Mucosa of descending colon (tissue), 3 donors: ENCODE measurements at regions not wholly inside any gene's neighbourhood (a gene's known extent, or its start where the extent isn't known, plus 50 kb on each side); places are given as distances from the start of the nearest gene placed in this dataset.

Experiments used
- ATAC-seq: fragments of 200-7000 bp; cut with Tn5 transposase; one replicate; pipeline ENCODE4 v1.9.1; 2020; ENCODE audit warnings: mild to moderate bottlenecking, moderate library complexity
- DNase-seq, 3 donors: peaks; one replicate each; pipeline ENCODE4 v3.0.0-alpha.2; 2020
- H3K36me3 ChIP-seq: fragments of 200-600 bp; one replicate; pipeline ENCODE4 v1.8.0; 2021; ENCODE audit warnings: low read depth, mild to moderate bottlenecking
- H3K4me1 ChIP-seq: fragments of 200-600 bp; one replicate; pipeline ENCODE4 v1.8.0; 2021; ENCODE audit warnings: low read depth, mild to moderate bottlenecking
- H3K4me3 ChIP-seq: fragments of 200-600 bp; one replicate; pipeline ENCODE4 v1.8.0; 2021; ENCODE audit warnings: mild to moderate bottlenecking
- H3K9me3 ChIP-seq: fragments of 200-600 bp; one replicate; pipeline ENCODE4 v1.8.0; 2021; ENCODE audit warnings: mild to moderate bottlenecking
- intact Hi-C, 2 donors: fragments of 100-400 bp; cut with DNase I in 1 of 2; cut with micrococcal nuclease in 1 of 2; formaldehyde crosslinking; loops; one replicate each; pipeline versions ENCODE4 v1.11.0 to v1.11.1; 2022; cut with DNase I, micrococcal nuclease
- TF ChIP-seq, protein P1 (sequence below): fragments of 200-600 bp; IDR thresholded peaks from one replicate; pipeline ENCODE4 v1.8.0; 2022; ENCODE audit warnings: antibody characterized with exemption, mild to moderate bottlenecking
- donor health status: DM: no; HTN: no; CAD: no; lungs with moderate emphysema.
- donor health status: DM: no; HTN: no; CAD: no.
- donor health status: DM: no; HTN: yes; CAD: no.

DNA sequence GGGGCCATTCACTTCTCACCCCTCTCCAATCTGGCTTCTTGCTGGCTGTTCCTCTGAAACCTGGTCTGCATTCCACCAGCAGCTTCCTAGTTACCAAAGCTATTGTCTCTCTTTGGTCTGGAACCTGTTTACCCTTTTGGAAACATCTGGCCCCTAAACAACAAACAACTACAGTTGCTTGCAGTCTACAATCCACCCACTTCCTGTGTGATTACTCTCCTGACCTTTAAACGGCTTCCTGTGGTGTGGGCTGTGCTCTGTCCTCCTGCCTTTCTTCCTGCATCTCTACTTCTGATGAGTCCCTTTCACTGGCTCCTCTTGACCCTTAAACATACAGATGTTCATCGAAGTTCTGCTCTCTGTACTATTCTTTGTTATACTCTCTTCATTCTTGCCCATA is 303.8 kb downstream of the TDRD15 start:
- intact Hi-C loops, result no loop called here
- no peak for ATAC-seq

DNA sequence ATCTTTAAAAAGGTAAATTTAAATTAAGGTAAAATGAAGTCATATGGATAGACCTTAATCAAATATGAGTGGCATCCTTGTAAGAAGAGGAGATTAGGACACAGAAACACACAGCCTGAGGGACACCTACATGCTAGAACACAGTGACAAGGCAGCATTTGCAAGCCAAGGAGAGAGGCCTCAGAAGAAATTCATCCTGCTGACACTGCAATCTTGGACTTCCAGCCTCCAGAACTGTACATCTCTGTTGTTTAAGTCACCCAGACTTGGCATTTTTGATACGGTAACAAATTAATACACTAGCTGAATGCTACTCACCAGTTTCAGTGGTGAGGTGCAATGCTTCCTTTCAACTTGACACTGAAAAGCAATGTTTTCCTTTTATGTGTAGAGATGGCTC is 305.0 kb downstream of the TDRD15 start:
- Histone ChIP-seq H3K9me3 (no peaks in the 10 kb centered on the region), H3K36me3 (no peaks in the 10 kb centered on the region), H3K4me1 (no peaks in the 10 kb centered on the region), H3K4me3 (no peak overlapping the region)
- DNase-seq (no peak), ATAC-seq (no peak)
- intact Hi-C loops, result no loop called here
- TF ChIP-seq, protein P1, sequence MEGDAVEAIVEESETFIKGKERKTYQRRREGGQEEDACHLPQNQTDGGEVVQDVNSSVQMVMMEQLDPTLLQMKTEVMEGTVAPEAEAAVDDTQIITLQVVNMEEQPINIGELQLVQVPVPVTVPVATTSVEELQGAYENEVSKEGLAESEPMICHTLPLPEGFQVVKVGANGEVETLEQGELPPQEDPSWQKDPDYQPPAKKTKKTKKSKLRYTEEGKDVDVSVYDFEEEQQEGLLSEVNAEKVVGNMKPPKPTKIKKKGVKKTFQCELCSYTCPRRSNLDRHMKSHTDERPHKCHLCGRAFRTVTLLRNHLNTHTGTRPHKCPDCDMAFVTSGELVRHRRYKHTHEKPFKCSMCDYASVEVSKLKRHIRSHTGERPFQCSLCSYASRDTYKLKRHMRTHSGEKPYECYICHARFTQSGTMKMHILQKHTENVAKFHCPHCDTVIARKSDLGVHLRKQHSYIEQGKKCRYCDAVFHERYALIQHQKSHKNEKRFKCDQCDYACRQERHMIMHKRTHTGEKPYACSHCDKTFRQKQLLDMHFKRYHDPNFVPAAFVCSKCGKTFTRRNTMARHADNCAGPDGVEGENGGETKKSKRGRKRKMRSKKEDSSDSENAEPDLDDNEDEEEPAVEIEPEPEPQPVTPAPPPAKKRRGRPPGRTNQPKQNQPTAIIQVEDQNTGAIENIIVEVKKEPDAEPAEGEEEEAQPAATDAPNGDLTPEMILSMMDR, result no peak

More for the DNA sequence above, 303.8 kb downstream of the TDRD15 start:
- Histone ChIP-seq H3K9me3 (no peaks in the 10 kb centered on the region), H3K4me3 (no peak overlapping the region), H3K36me3 (no peaks in the 10 kb centered on the region), H3K4me1 (no peaks in the 10 kb centered on the region)
- TF ChIP-seq, protein P1, result no peak
- DNase-seq, result no peak

DNA sequence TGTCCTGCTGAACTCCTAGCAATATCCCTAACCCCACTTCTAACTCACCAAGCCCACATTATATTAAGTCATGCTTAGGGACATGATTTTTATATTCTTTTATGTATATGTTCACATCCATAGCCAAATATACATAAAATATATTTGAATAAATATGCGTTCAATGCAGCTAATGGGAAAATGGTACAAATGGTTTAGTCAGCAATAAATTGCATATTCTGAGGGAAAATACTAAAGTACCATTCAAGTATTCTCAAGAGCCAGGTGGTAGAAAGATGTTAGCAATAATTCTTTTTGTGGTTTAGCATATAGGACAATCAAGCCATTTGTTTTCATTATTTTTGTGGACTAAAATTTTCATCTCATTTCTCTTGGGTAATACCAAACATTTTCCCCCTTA is 306.0 kb downstream of the TDRD15 start:
- H3K4me3 ChIP-seq, result no peak overlapping the region
- no peaks in the 10 kb centered on the region for H3K9me3 ChIP-seq
- ATAC-seq (no peak), DNase-seq (no peak)
- H3K4me1 ChIP-seq, result no peaks in the 10 kb centered on the region
- intact Hi-C loops, result no loop called here
- TF ChIP-seq, protein P1, result no peak
- H3K36me3 ChIP-seq, result no peaks in the 10 kb centered on the region

DNA sequence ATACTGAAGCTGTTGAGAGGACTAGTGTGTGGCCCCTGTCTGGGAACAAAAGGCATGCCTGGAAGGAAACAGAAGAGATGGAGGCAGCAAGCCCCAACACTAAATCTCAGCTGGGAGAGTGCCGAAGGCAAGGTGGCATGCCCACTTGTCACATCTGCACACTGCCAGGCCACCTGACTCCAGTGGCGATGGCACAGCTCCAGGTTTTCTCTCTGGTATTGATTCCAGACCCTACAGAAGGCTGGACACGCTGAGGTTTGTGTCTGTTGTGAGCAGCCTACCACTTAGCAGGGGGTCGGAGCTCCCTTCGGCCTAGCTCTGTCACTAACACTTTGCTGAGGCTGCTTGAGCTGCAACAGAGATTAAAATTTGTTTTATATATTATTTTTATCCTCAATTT is 307.3 kb downstream of the TDRD15 start:
- intact Hi-C loops, result no loop called here
- H3K36me3 ChIP-seq, result no peaks in the 10 kb centered on the region
- no peak for ATAC-seq
- no peak for DNase-seq
- TF ChIP-seq, protein P1, result no peak
- no peaks in the 10 kb centered on the region for H3K9me3 ChIP-seq
- no peaks in the 10 kb centered on the region for H3K4me1 ChIP-seq
- H3K4me3 ChIP-seq, result no peak overlapping the region

DNA sequence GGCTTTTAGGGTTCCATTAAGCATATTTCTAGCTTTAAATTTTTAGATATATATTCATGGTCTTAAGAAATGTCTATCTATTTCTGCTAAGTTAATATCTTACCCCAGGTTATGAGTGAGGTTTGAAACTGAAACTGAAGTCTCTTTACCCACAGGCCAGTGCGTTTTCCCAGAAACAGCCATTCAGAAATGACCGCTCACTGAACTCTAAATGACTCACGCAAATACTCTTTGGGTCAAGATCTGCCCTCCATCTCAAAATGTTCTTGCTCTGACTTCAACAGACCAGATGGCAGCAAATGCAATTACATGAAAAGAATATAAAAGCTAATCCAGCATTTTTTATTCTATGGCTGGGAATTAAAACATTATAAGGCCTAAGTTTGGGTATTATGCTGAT is 315.2 kb downstream of the TDRD15 start:
- peak in 1 of 3 donors; percentile 6 for DNase-seq

DNA sequence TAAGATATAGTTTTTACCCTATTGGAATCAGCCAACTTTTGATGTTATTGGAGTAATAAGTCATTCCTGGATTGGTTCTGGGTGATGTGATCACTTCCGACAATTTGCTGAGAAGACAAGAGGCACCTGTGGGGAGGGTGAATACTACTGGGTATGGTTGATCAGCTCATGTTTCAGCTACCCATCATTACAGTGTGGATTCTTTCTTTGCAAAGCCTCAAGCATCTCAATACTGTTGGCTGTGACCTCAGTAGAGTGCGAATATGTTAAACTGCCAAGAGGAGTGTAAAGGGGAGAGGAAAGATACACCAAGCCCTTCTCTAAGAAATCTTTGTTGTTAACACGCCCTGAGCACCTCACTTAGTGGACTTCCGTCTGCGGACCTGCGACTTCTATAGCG is 317.7 kb downstream of the TDRD15 start:
- H3K4me3 ChIP-seq, result no peak overlapping the region
- H3K36me3 ChIP-seq, result no peaks in the 10 kb centered on the region
- DNase-seq (no peak), ATAC-seq (no peak)
- H3K4me1 ChIP-seq, result no peaks in the 10 kb centered on the region
- H3K9me3 ChIP-seq, result no peaks in the 10 kb centered on the region
- TF ChIP-seq, protein P1, result no peak
- intact Hi-C loops, result no loop called here

More for the DNA sequence above, 315.2 kb downstream of the TDRD15 start:
- no peaks in the 10 kb centered on the region for H3K4me1 ChIP-seq
- H3K36me3 ChIP-seq, result no peaks in the 10 kb centered on the region
- no peak for ATAC-seq
- TF ChIP-seq, protein P1, result no peak
- no peaks in the 10 kb centered on the region for H3K9me3 ChIP-seq
- intact Hi-C loops, result no loop called here
- no peak overlapping the region for H3K4me3 ChIP-seq
